ENCODE measurements at regions not wholly inside any gene's neighbourhood (a gene's known extent, or its start where the extent isn't known, plus 50 kb on each side); places are given as distances from the start of the nearest gene placed in this dataset.
"Not testable (repeated sequence)": the region's sequence is repeated elsewhere in the genome, so short reads cannot be mapped to it uniquely, and the experiment has no call there.

DNA sequence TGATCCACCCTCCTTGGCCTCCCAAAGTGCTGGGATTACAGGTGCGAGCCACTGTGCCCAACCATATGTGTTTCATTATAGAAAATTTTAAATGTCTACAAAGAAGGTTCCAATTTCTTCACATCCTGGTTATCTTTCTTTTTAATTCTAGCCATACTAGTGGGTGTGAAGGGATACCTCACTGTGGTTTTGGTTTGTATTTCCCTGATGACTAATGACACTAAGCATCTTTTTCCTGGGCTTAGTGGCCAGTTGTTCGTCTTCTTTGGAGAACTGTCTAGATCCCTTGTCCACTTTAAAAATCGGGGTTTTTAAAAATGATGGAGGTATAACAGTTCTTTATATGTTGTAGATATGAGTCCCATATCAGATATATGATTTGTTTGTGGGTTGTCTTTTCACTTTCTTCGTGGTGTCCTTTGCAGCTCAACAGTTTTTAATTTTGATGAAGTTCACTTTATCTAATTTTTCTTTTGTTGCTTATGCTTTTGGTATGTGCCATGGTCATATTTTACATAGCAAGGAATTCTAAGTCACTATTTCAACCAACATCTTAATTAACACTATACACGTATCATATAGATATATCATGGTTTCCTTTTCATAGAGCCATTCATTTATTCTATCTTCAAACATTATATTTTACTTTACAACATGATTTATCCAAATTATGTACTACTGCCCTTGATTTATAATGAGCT, 135.0 kb upstream of the RIOK3 start:
- H3K4me3 ChIP-seq = no peak overlapping the region
- ATAC-seq (no peak), DNase-seq (no peak)
- H3K4me1 ChIP-seq = no peaks in the 10 kb centered on the region
- TF ChIP-seq, protein P1, sequence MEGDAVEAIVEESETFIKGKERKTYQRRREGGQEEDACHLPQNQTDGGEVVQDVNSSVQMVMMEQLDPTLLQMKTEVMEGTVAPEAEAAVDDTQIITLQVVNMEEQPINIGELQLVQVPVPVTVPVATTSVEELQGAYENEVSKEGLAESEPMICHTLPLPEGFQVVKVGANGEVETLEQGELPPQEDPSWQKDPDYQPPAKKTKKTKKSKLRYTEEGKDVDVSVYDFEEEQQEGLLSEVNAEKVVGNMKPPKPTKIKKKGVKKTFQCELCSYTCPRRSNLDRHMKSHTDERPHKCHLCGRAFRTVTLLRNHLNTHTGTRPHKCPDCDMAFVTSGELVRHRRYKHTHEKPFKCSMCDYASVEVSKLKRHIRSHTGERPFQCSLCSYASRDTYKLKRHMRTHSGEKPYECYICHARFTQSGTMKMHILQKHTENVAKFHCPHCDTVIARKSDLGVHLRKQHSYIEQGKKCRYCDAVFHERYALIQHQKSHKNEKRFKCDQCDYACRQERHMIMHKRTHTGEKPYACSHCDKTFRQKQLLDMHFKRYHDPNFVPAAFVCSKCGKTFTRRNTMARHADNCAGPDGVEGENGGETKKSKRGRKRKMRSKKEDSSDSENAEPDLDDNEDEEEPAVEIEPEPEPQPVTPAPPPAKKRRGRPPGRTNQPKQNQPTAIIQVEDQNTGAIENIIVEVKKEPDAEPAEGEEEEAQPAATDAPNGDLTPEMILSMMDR (IDR thresholded peaks at IDR 0.05) = no peak
- no peaks in the 10 kb centered on the region for H3K27me3 ChIP-seq (ENCODE audit: low read depth)
- H3K27ac ChIP-seq = no peak overlapping the region
- intact Hi-C loops (cut with DNase I) = no loop called here
- no peaks in the 10 kb centered on the region for H3K36me3 ChIP-seq
- no peaks in the 10 kb centered on the region for H3K9me3 ChIP-seq

DNA sequence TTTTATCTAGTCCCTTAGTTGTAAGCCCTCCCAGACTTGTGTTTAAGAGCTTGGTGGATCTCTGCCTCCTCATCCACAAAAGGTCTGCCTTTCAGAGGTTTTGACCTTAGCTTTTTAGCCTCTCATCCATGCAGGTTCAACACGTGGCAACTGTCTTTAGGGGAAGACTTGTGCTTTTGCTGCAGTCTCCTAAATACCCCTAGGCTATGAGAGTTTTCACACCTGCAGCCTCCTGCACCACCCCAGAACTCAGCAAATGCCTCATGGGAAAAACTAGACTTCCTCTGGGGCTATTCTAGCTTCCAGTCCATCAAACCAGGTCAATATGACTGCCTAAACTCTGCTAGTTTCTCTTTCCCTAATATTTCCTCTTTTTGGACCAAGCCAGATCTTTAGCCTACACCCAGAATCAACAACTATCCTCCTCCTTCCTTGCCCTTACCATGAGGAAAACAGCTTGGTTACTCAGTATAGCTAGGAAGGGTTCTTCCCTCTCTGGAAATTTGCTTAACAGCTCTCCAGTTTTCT, 132.3 kb upstream of the RIOK3 start:
- ATAC-seq (no peak), DNase-seq (no peak)
- Histone ChIP-seq H3K9me3 (no peaks in the 10 kb centered on the region), H3K4me1 (peaks cover 8% of the 10 kb centered on the region), H3K36me3 (no peaks in the 10 kb centered on the region), H3K27ac (no peak overlapping the region), H3K27me3 (ENCODE audit: low read depth) (no peaks in the 10 kb centered on the region), H3K4me3 (no peak overlapping the region)
- TF ChIP-seq, protein P1 (IDR thresholded peaks at IDR 0.05) = no peak
- intact Hi-C loops (cut with DNase I) = no loop called here

DNA sequence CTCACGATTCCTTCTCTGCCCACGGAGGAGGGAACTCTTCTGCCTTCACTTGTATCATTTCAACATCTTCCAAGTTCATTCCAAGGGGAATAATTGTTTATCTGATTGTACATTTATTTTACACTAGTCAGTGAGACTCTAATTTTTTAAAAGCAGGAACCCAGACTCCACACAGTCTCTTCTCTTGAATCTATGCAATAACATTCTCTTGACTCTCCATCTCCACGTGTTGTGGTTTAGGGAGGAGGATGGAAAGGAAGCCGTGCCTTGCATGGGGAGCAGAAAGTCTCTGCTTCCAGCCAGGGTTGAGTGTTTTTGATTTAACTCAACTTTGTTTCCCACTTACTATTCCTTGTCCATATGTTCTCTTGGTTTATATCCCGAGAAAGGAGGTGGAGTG, 131.1 kb upstream of the RIOK3 start:
- TF ChIP-seq, protein P1 (IDR thresholded peaks at IDR 0.05) = no peak
- Histone ChIP-seq H3K36me3 (no peaks in the 10 kb centered on the region), H3K27ac (no peak overlapping the region), H3K4me1 (peaks cover 8% of the 10 kb centered on the region), H3K9me3 (no peaks in the 10 kb centered on the region), H3K27me3 (ENCODE audit: low read depth) (no peaks in the 10 kb centered on the region), H3K4me3 (no peak overlapping the region)
- intact Hi-C loops (cut with DNase I) = no loop called here
- DNase-seq (no peak), ATAC-seq (no peak)

DNA sequence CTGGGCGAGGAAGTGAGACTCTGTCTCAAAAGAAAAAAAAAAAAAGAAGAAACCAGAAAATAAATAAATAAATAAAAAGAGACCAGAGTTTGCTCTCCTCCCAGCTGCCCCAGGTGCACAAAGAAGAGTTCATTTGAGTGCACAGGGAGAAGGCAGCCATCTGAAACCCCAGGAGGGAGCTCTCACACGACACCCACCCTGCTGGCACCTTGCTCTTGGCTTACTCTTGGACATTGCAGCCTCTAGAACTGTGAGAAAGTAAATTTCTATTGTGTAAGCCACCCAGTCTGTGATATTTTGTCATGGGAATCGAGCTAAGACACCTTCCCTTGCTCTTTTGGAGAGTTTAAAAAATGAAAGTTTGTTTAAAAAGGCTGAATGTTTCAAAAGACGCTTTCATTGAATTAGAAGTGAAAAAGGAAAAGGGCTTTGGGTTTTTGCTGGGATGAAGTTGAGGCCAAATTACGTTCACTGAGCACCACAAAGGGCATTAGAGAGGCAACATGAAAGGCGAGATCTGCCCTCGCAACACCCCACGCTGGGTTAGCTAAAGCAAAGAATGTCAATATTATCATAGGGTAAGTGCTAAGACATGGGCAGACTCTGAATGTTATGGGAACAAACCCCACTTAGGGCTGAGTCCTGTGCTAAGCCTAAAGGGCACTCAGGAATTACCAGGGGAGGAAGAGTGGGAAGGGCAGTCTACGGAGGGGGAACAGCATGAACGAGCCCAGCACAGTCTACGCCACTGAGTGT, 128.9 kb upstream of the RIOK3 start:
- no peak for DNase-seq

DNA sequence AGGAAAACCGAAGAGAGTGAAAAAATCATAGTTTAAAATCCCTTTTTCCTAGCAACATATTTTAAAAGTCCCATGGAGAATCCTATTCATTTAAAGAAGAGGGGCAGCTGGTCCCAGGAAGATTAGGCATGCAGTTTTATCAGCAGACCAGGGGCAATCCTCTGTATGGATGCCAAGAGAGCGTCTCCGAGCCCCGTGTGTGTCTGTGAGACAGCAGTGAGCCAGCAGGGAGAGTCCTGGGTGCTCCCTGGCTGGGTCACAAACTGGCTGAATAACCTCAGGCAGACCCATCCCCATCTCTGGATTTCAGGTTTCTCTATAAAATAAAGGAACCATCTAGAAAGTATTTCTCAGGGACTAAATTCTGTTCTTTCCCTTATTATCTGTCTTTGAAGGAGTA, 128.2 kb upstream of the RIOK3 start:
- H3K36me3 ChIP-seq = no peaks in the 10 kb centered on the region
- no peak overlapping the region for H3K27ac ChIP-seq
- H3K4me1 ChIP-seq = peaks cover 8% of the 10 kb centered on the region
- no peaks in the 10 kb centered on the region for H3K9me3 ChIP-seq
- intact Hi-C loops (cut with DNase I) = no loop called here
- no peaks in the 10 kb centered on the region for H3K27me3 ChIP-seq (ENCODE audit: low read depth)
- no peak for DNase-seq
- TF ChIP-seq, protein P1 (IDR thresholded peaks at IDR 0.05) = no peak
- no peak overlapping the region for H3K4me3 ChIP-seq
- ATAC-seq = no peak

More for the DNA sequence above, 128.9 kb upstream of the RIOK3 start:
- H3K36me3 ChIP-seq = no peaks in the 10 kb centered on the region
- peak overlapping the region; percentile 44 for H3K27ac ChIP-seq
- peak; percentile 93 to 97 for ATAC-seq
- H3K4me3 ChIP-seq = no peak overlapping the region
- no peaks in the 10 kb centered on the region for H3K9me3 ChIP-seq
- H3K27me3 ChIP-seq (ENCODE audit: low read depth) = no peaks in the 10 kb centered on the region
- intact Hi-C loops (cut with DNase I) = no loop called here
- peaks cover 8% of the 10 kb centered on the region for H3K4me1 ChIP-seq
- TF ChIP-seq, protein P1 (IDR thresholded peaks at IDR 0.05) = no peak

DNA sequence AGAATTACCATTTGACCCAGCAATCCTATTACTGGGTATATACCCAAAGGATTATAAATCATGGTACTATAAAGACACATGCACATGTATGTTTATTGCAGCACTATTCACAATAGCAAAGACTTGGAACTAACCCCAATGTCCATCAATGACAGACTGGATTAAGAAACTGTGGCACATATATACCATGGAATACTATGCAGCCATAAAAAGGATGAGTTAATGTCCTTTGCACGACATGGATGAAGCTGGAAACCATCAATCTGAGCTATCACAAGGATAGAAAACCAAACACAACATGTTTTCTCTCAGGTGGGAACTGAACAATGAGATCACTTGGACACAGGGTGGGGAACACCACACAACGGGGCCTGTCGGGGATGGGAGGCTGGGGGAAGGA, 123.4 kb upstream of the RIOK3 start:
- ATAC-seq; H3K27me3 ChIP-seq (ENCODE audit: low read depth); DNase-seq; H3K36me3 ChIP-seq; intact Hi-C loops (cut with DNase I); H3K4me1 ChIP-seq; H3K27ac ChIP-seq; H3K4me3 ChIP-seq; H3K9me3 ChIP-seq: not testable (repeated sequence)
